CD14-positive monocyte (primary cell): ENCODE measurements at regions not wholly inside any gene's neighbourhood (a gene's known extent, or its start where the extent isn't known, plus 50 kb on each side); places are given as distances from the start of the nearest gene placed in this dataset.

ENCODE experiments used
- DNase-seq, 3 donors: peaks; one replicate each; pipeline ENCODE4 v3.0.0-alpha.2; 2011 to 2022
- H2AFZ ChIP-seq: 2 replicates; pipeline ENCODE4 v1.6.0; 2012; ENCODE audit warnings: mild to moderate bottlenecking, low read depth, low read length, inconsistent platforms; ENCODE audit not compliant: insufficient read depth, poor library complexity, severe bottlenecking
- H3K27ac ChIP-seq, 2 donors: 1 replicate in 1 of 2; 2 replicates in 1 of 2; pipeline ENCODE4 v1.5.1; 2012 to 2013; ENCODE audit warnings: low read length in 2 of 2, control low read depth in 1 of 2, inconsistent platforms in 1 of 2, low read depth in 1 of 2, mild to moderate bottlenecking in 1 of 2
- H3K27me3 ChIP-seq, 2 donors: one replicate each; pipeline versions ENCODE4 v1.6.0 to v1.6.1; 2011 to 2013; ENCODE audit warnings: low read length in 2 of 2; ENCODE audit not compliant: control insufficient read depth in 2 of 2, insufficient read depth in 2 of 2
- H3K36me3 ChIP-seq, 2 donors: replicated peaks in 1 of 2; 1 replicate in 1 of 2; 2 replicates in 1 of 2; pipeline versions ENCODE4 v1.5.1 to v1.6.1; 2012 to 2013; ENCODE audit warnings: low read length in 2 of 2, control low read depth in 1 of 2, inconsistent platforms in 1 of 2, mild to moderate bottlenecking in 1 of 2; ENCODE audit not compliant: insufficient read depth in 2 of 2, control insufficient read depth in 1 of 2
- H3K4me1 ChIP-seq, 2 donors: 1 replicate in 1 of 2; 2 replicates in 1 of 2; pipeline versions ENCODE4 v1.5.1 to v1.6.1; 2012 to 2013; ENCODE audit warnings: low read length in 2 of 2, control low read depth in 1 of 2, inconsistent platforms in 1 of 2, mild to moderate bottlenecking in 1 of 2, moderate library complexity in 1 of 2; ENCODE audit not compliant: insufficient read depth in 2 of 2, control insufficient read depth in 1 of 2
- H3K4me2 ChIP-seq: replicated peaks from 2 replicates; pipeline ENCODE3; 2012; ENCODE audit warnings: low read length, moderate library complexity, mild to moderate bottlenecking; ENCODE audit not compliant: poor library complexity, severe bottlenecking; ENCODE audit errors: extremely low read depth
- H3K4me3 ChIP-seq, 3 experiments: fragments of 200-600 bp in 1 of 3; sonication (generic) in 1 of 3; replicated peaks in 1 of 3; 1 replicate in 2 of 3; 2 replicates in 1 of 3; pipeline ENCODE4 v1.5.1; 2011 to 2013; ENCODE audit warnings: low read length in 3 of 3, mild to moderate bottlenecking in 3 of 3, control low read depth in 2 of 3, low read depth in 2 of 3, inconsistent platforms in 1 of 3, moderate library complexity in 1 of 3
- H3K79me2 ChIP-seq: 2 replicates; pipeline ENCODE4 v1.6.0; 2012; ENCODE audit warnings: mild to moderate bottlenecking, control low read depth, inconsistent platforms, low read length, moderate library complexity; ENCODE audit not compliant: insufficient read depth
- H3K9ac ChIP-seq: 2 replicates; pipeline ENCODE4 v1.6.0; 2017; ENCODE audit warnings: low read length, mild to moderate bottlenecking; ENCODE audit not compliant: insufficient read depth, poor library complexity, severe bottlenecking
- H3K9me3 ChIP-seq, 2 donors: replicated peaks in 1 of 2; 1 replicate in 1 of 2; 2 replicates in 1 of 2; pipeline versions ENCODE4 v1.5.1 to v1.6.1; 2012 to 2013; ENCODE audit warnings: low read length in 2 of 2, control low read depth in 1 of 2; ENCODE audit not compliant: control insufficient read depth in 1 of 2, insufficient read depth in 1 of 2
- H4K20me1 ChIP-seq: 2 replicates; pipeline ENCODE4 v1.6.0; 2012; ENCODE audit warnings: mild to moderate bottlenecking, low read length, control low read depth, moderate library complexity; ENCODE audit not compliant: insufficient read depth
- H3K27ac Mint-ChIP-seq, 7 donors: one replicate each; pipeline ENCODE4 v1.8.0; 2020; ENCODE audit warnings: mild to moderate bottlenecking in 7 of 7, mixed read lengths in 7 of 7, moderate library complexity in 6 of 7, inconsistent platforms in 2 of 7
- H3K27me3 Mint-ChIP-seq, 3 donors: one replicate each; pipeline ENCODE4 v1.8.0; 2021 to 2022; ENCODE audit warnings: low read depth in 3 of 3, mild to moderate bottlenecking in 3 of 3, mixed read lengths in 3 of 3, moderate library complexity in 3 of 3, inconsistent platforms in 1 of 3
- H3K36me3 Mint-ChIP-seq, 2 donors: one replicate each; pipeline ENCODE4 v1.8.0; 2020; ENCODE audit warnings: mixed read lengths in 2 of 2, inconsistent platforms in 1 of 2, mild to moderate bottlenecking in 1 of 2
- H3K4me1 Mint-ChIP-seq: one replicate; pipeline ENCODE4 v1.8.0; 2020; ENCODE audit warnings: mild to moderate bottlenecking, mixed read lengths
- H3K4me3 Mint-ChIP-seq, 2 donors: one replicate each; pipeline ENCODE4 v1.8.0; 2020; ENCODE audit warnings: mild to moderate bottlenecking in 2 of 2, mixed read lengths in 2 of 2, moderate library complexity in 1 of 2
- H3K9me3 Mint-ChIP-seq, 7 donors: one replicate each; pipeline ENCODE4 v1.8.0; 2020 to 2022; ENCODE audit warnings: mixed read lengths in 7 of 7, mild to moderate bottlenecking in 6 of 7, moderate library complexity in 6 of 7, inconsistent platforms in 2 of 7
- WGBS: methylation state at CpG from one replicate; pipeline ENCODE4 v1.1.5; 2013; ENCODE audit warnings: missing lambda C conversion rate; ENCODE audit not compliant: insufficient coverage; 5-methylcytosine and 5-hydroxymethylcytosine counted together
- intact Hi-C, 2 donors: fragments of 100-400 bp; cut with micrococcal nuclease; formaldehyde crosslinking; loops; one replicate each; pipeline versions ENCODE4 v1.15.0 to v1.15.1; 2023
- TF ChIP-seq, protein P1 (sequence below): fragments of 200-600 bp; IDR thresholded peaks from one replicate; pipeline ENCODE4 v1.8.0; 2022; ENCODE audit warnings: antibody characterized with exemption, mild to moderate bottlenecking

DNA sequence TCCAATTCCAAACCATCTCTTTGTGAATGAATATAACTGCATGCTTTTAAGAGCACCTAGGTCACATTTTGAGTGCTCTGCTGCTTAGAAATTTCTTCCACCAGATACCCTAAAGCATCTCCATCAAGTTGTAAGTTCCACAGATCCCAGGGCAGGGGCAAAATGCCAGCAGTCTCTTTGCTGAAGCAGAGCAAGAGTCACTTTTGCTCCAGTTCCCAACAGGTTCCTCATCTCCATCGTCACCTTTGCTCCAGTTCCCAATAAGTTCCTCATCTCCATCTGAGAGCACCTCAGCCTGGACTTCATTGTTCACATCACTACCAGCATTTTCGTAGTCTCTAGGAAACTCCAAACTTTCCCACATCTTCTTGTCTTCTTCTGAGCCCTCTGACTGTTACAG lies 116.7 kb upstream of the ALKAL2 start:
- Mint-ChIP-seq H3K27ac (no peak overlapping the region), H3K4me1 (no peaks in the 10 kb centered on the region), H3K27me3 (peaks cover 1 to 2% (median 2%) of the 10 kb centered on the region in 3 donors), H3K36me3 (no peaks in the 10 kb centered on the region), H3K4me3 (no peak overlapping the region), H3K9me3 (peaks cover 3 to 14% (median 9%) of the 10 kb centered on the region in 7 donors)
- Histone ChIP-seq H3K4me3 (no peak overlapping the region), H3K27me3 (no peaks in the 10 kb centered on the region), H4K20me1 (no peaks in the 10 kb centered on the region), H3K9me3 (peaks cover 0 to 7% of the 10 kb centered on the region in 2 donors), H3K36me3 (no peaks in the 10 kb centered on the region), H2AFZ (no peak overlapping the region), H3K27ac (no peak overlapping the region), H3K9ac (no peak overlapping the region), H3K4me2 (no peak overlapping the region), H3K4me1 (no peaks in the 10 kb centered on the region), H3K79me2 (no peaks in the 10 kb centered on the region)
- TF ChIP-seq, protein P1, sequence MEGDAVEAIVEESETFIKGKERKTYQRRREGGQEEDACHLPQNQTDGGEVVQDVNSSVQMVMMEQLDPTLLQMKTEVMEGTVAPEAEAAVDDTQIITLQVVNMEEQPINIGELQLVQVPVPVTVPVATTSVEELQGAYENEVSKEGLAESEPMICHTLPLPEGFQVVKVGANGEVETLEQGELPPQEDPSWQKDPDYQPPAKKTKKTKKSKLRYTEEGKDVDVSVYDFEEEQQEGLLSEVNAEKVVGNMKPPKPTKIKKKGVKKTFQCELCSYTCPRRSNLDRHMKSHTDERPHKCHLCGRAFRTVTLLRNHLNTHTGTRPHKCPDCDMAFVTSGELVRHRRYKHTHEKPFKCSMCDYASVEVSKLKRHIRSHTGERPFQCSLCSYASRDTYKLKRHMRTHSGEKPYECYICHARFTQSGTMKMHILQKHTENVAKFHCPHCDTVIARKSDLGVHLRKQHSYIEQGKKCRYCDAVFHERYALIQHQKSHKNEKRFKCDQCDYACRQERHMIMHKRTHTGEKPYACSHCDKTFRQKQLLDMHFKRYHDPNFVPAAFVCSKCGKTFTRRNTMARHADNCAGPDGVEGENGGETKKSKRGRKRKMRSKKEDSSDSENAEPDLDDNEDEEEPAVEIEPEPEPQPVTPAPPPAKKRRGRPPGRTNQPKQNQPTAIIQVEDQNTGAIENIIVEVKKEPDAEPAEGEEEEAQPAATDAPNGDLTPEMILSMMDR, result no peak
- no peak for DNase-seq
- intact Hi-C loops, result no loop called here
- WGBS, result 93% methylated on average over 2 of the region's 2 CpGs

DNA sequence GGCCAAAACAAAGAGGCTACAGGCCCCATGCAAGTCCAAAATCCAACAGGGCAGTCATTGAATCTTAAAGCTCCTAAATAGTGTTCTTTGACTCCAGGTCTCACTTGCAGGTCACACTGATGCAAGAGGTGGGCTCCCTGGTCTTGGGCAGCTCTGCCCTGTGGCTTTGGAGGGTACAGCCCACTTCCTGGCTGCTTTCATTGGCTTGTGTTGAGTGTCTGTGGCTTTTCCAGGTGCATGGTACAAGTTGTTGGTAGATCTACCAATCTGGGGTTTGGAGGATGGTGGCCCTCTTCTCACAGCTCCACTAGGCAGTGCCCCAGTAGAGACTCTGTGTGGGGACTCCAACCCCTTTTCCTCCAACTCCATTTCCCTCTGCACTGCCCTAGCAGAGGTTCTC lies 115.8 kb upstream of the ALKAL2 start:
- H2AFZ ChIP-seq, result no peak overlapping the region
- H3K9me3 ChIP-seq, result peaks cover 0 to 7% of the 10 kb centered on the region in 2 donors
- intact Hi-C loops, result no loop called here
- peaks cover 2 to 14% (median 7%) of the 10 kb centered on the region in 7 donors for H3K9me3 Mint-ChIP-seq
- H3K36me3 Mint-ChIP-seq, result no peaks in the 10 kb centered on the region
- no peak overlapping the region for H3K4me3 Mint-ChIP-seq
- peaks cover 1 to 2% (median 2%) of the 10 kb centered on the region in 3 donors for H3K27me3 Mint-ChIP-seq
- no peaks in the 10 kb centered on the region for H3K4me1 ChIP-seq
- H4K20me1 ChIP-seq, result no peaks in the 10 kb centered on the region
- H3K79me2 ChIP-seq, result no peaks in the 10 kb centered on the region
- no peak overlapping the region for H3K4me3 ChIP-seq
- DNase-seq, result no peak
- no peak overlapping the region for H3K27ac Mint-ChIP-seq
- no peaks in the 10 kb centered on the region for H3K4me1 Mint-ChIP-seq
- TF ChIP-seq, protein P1, result no peak
- H3K36me3 ChIP-seq, result no peaks in the 10 kb centered on the region
- H3K4me2 ChIP-seq, result no peak overlapping the region
- H3K27me3 ChIP-seq, result no peaks in the 10 kb centered on the region
- no peak overlapping the region for H3K9ac ChIP-seq
- H3K27ac ChIP-seq, result no peak overlapping the region
